ENCODE measurements at regions not wholly inside any gene's neighbourhood (a gene's known extent, or its start where the extent isn't known, plus 50 kb on each side); places are given as distances from the start of the nearest gene placed in this dataset.
A peak's percentile ranks its signal among the peaks of the same experiment; 100 is the strongest.

GRCh38 chr11:56846631-56847576 lies 98.4 kb upstream of the OR9G4 start:
- H3K36me3 ChIP-seq (replicated peaks; ENCODE audit: low read depth, low read length) = no peaks in the 10 kb centered on the region
- H4K20me1 ChIP-seq (ENCODE audit: insufficient read depth, low read length) = no peaks in the 10 kb centered on the region
- no peak overlapping the region for H2AFZ ChIP-seq (ENCODE audit: low read depth, low read length)
- no peak overlapping the region for H3K4me3 ChIP-seq (ENCODE audit: low read length)
- H3K9ac ChIP-seq (ENCODE audit: low read length) = no peak overlapping the region
- H3K27me3 ChIP-seq (ENCODE audit: low read depth, low read length) = no peaks in the 10 kb centered on the region
- H3K79me2 ChIP-seq (ENCODE audit: low read length) = no peaks in the 10 kb centered on the region
- no peak overlapping the region for H3K27ac ChIP-seq (ENCODE audit: low read length)
- no peaks in the 10 kb centered on the region for H3K9me3 ChIP-seq (ENCODE audit: insufficient read depth, low read length)
- no peak for TF ChIP-seq EZH2phosphoT487 (IDR thresholded peaks at IDR 0.05; ENCODE audit: low read depth)
- no peak for TF ChIP-seq CTCF (IDR thresholded peaks at IDR 0.05; ENCODE audit: low read depth, low read length)
- H3K4me1 ChIP-seq (ENCODE audit: low read length) = peaks cover 23% of the 10 kb centered on the region
- no peak overlapping the region for H3K4me2 ChIP-seq (ENCODE audit: low read length)

GRCh38 chr11:56845121-56845732 lies 96.7 kb upstream of the OR9G4 start:
- Histone ChIP-seq H3K9ac (ENCODE audit: low read length) (no peak overlapping the region), H3K4me2 (ENCODE audit: low read length) (no peak overlapping the region), H3K4me1 (ENCODE audit: low read length) (peaks cover 29% of the 10 kb centered on the region), H3K27ac (ENCODE audit: low read length) (no peak overlapping the region), H3K36me3 (replicated peaks; ENCODE audit: low read depth, low read length) (no peaks in the 10 kb centered on the region), H3K4me3 (ENCODE audit: low read length) (no peak overlapping the region), H3K27me3 (ENCODE audit: low read depth, low read length) (no peaks in the 10 kb centered on the region), H4K20me1 (ENCODE audit: insufficient read depth, low read length) (no peaks in the 10 kb centered on the region), H3K79me2 (ENCODE audit: low read length) (no peaks in the 10 kb centered on the region), H3K9me3 (ENCODE audit: insufficient read depth, low read length) (no peaks in the 10 kb centered on the region), H2AFZ (ENCODE audit: low read depth, low read length) (no peak overlapping the region)
- TF ChIP-seq CTCF (IDR thresholded peaks at IDR 0.05; ENCODE audit: low read depth, low read length) = no peak
- no peak for TF ChIP-seq EZH2phosphoT487 (IDR thresholded peaks at IDR 0.05; ENCODE audit: low read depth)

- H3K27ac ChIP-seq (ENCODE audit: low read length) = no peak overlapping the region
Observed at GRCh38 chr11:56843816-56844215, 95.3 kb upstream of the OR9G4 start.

More at GRCh38 chr11:56843816-56844215, 95.3 kb upstream of the OR9G4 start:
- no peaks in the 10 kb centered on the region for H3K9me3 ChIP-seq (ENCODE audit: insufficient read depth, low read length)
- no peaks in the 10 kb centered on the region for H3K27me3 ChIP-seq (ENCODE audit: low read depth, low read length)
- no peak overlapping the region for H3K4me3 ChIP-seq (ENCODE audit: low read length)
- no peak overlapping the region for H2AFZ ChIP-seq (ENCODE audit: low read depth, low read length)
- no peak overlapping the region for H3K9ac ChIP-seq (ENCODE audit: low read length)
- TF ChIP-seq CTCF (IDR thresholded peaks at IDR 0.05; ENCODE audit: low read depth, low read length) (no peak), EZH2phosphoT487 (IDR thresholded peaks at IDR 0.05; ENCODE audit: low read depth) (no peak)
- no peaks in the 10 kb centered on the region for H3K79me2 ChIP-seq (ENCODE audit: low read length)
- H4K20me1 ChIP-seq (ENCODE audit: insufficient read depth, low read length) = no peaks in the 10 kb centered on the region
- H3K4me2 ChIP-seq (ENCODE audit: low read length) = peak overlapping the region; percentile 33; the same call in 1 of the 2 replicates
- peaks cover 29% of the 10 kb centered on the region for H3K4me1 ChIP-seq (ENCODE audit: low read length)
- no peaks in the 10 kb centered on the region for H3K36me3 ChIP-seq (replicated peaks; ENCODE audit: low read depth, low read length)
